ENCODE measurements at regions not wholly inside any gene's neighbourhood (a gene's known extent, or its start where the extent isn't known, plus 50 kb on each side); places are given as distances from the start of the nearest gene placed in this dataset.
"Not testable (repeated sequence)": the region's sequence is repeated elsewhere in the genome, so short reads cannot be mapped to it uniquely, and the experiment has no call there.

DNA sequence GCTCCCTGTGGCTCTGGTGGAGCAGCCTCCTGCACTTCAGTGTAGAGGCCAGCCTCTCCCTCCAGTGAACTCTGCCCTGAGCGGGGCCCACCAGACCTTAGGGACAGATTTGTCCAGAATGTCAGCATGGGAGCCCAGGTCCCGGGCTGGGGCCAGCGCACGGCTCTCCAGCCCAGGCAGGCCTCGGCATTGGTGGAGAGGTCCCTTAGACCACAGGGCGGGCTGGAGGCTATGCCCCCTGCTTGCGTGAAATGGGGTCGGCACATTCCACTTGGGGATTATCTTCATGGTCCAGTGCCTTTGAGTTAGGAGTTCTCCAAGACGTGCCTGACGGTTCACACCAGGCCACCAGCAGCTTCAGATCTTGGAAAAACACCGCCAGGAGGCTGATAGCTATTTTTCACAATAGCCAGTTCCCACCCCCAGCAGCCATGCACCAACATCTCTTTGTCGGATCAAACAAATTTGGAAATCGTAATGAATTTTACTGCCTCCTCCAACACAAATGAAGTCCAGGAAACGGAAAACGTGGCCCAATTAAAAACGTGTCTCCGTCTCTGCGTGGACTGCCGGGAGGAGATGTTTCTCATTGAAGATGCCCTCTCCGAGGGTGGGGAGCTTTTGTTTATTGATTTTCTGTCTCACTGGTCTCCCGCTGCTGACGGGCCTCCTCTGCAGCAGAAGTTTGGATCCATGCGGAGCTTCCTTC, 110.0 kb upstream of the CIBAR2 start:
- DNase-seq, result no peak

DNA sequence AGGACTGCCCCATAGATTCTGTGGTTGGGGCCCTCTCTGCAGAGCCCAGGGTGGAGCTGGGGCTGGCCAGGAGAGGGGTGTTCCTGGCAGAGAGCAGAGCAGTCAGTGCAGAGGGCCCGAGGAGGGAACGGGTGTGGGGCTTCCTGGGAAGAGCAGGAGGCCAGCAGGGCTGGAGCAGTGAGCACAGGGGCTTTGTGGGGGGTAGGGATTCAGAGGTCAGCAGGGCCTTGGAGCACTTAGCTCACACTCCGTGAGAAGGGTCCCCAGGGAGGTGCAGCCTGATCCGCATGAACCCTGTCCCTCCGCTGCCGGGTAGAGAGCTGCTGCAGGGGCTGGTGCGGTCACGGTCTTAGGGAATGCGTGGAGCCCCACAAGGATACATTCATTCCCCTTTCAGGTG, 113.0 kb upstream of the CIBAR2 start:
- DNase-seq, result no peak

DNA sequence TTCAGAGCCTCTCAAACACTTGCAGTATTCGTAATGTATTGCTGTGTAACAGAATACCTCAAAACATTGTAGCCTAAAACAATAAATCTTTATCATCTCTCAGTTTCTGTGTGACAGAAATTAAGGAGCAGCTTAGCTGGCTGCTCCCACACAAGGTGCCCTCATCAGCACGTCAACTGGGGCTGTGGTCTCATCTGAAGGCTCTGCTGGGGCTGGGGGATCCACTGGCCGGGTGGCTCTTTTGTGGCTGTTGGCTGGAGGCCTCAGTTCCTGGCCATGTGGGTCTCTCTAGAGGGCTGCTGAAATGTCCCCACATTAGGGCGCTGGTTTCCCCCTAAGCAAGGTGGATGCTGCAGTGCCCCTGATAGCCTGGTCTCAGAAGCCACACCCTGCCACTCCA, 113.4 kb upstream of the CIBAR2 start:
- no peak for DNase-seq

GRCh38 chr16:85227084-85227945, 115.0 kb upstream of the CIBAR2 start:
- DNase-seq, result no peak

- DNase-seq, result no peak
These were observed 115.9 kb upstream of the CIBAR2 start for GRCh38 chr16:85227946-85228862.

GRCh38 chr16:85228970-85229430, 116.7 kb upstream of the CIBAR2 start:
- no peak for DNase-seq

DNA sequence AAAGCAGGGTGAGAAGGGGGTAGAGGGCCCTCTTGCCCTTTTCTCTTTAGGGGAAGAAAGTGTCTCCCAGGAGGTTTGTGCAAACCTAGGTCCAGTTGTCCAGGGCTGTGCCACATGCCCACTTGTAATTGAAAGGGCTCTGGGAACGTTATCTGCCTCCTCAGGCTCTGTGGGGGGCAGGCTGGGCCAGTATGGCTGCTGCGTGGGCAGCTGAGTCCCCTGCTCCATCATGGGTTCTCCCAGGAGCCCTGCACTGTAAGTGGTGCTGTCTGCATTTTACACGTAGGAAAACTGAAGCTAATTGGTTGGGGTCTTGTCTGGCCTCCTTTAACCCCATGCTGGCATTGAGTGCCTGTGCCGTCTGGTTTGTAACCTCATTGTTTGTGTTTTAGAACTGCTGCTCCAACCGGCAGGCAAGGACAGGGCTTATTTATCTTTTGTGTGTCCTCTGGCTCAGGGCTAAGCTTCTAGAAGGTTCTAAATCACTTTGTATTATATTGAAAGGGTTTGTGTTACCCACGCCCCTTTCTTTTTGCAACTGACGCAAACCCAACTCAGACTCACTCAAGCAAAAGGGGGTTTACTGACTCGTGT, 117.7 kb upstream of the CIBAR2 start:
- no peak for DNase-seq

- not testable (repeated sequence) for DNase-seq
These were observed 118.6 kb upstream of the CIBAR2 start for GRCh38 chr16:85230764-85231383.

- no peak for DNase-seq
These were observed 119.7 kb upstream of the CIBAR2 start for GRCh38 chr16:85231959-85232358.

DNA sequence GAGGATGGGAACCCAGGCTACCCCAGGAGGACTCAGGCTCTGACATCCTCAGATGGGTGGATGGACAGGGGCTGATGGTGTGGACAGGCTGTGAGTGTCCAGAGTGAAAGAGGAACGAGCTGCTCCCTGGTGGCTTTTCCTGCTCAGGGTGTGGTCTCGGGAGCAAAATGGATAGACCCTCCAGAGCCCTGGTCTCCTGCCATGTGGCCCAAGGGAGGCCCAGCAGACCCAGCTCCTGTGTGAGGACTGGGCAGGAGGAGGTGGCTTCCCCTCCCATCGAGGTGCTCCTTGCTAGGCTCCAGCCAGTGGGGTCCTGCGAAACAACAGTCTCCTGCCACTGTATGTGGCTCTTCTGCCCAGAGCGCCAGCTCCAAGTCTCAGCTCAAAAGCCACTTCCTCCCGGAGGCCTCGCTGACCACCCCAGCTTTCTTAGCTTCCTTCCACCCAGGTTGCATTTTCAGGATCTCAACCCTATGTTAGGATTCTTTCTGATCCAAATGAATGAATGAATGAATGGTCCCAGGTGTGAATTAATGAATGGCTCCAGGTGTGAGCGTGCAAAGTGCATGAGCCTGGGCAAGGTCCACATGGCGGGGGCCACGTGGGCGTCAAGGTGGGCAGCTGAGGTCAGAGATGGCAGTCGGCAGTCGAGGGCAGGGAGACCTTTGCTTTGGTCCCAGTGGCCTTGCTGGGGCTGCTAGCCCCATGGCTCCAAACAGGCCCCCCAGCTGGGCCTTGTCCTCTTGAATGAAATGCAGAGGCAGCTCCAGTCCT, 120.3 kb upstream of the CIBAR2 start:
- DNase-seq, result no peak

DNA sequence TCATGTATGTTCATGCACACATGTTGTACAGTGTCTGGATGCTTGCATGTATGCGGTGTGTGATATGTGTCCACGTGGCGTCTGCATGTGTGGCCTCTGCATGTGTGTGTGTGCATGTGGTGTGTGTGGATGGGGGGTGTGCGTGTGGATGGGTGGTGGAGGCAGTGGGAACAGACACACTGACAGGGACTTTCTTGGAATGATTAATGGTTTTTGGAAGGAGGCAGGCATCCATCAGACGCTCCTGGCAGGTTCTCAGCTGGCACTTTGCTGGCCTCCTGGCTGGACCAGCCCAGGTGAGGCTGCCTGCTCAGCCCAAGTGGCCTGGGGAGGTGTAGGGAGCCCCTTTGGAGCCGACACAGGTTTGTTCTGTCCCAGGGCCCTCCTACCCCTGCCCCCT, 121.2 kb upstream of the CIBAR2 start:
- DNase-seq, result no peak

DNA sequence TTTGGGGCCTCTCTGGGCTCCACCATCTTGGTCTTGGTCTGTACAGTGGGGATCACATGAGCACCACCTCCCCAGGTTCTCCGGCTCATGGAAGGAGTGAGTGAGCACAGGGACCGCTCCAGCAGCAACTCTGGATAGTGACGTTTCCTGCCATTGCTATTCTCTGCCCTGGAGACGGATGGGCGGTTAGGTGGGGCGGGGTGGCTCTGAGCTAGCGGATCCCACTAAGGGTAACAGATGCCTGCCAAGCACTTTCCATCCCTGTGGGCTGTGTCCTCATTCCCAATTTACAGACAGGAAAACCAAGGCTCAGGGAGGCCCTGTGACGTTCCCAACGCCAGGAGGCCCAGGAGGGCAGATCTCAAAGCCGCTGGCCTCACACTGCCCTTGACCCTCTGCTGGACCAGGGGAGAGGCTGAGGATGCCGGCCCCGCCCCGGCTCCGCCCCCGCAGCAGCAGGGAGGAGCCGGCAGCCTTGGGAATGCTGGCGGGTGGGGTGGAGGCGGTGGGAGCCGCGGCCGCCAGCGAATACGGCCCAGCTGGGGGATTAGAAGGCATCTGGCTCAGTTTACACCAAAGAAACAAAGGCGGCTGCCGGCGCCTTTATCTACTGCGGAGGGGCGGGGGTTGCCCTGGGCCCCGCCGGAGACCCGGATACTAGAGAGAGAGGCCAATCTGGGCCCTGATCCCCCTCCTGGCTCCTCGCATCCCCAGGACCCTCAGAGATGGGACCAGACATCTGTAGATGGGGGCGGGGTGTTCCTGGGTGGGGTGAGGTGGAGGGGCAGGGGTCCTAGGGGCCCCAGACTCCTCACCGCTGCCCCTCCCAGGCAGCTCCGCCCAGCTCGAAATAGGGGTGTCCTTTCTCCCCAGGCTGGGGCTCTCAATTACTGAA, 122.3 kb upstream of the CIBAR2 start:
- DNase-seq, result no peak

- no peak for DNase-seq
These were observed 123.9 kb upstream of the CIBAR2 start for GRCh38 chr16:85235991-85236817.

GRCh38 chr16:85236818-85237150, 124.5 kb upstream of the CIBAR2 start:
- DNase-seq, result no peak

GRCh38 chr16:85237817-85238216, 125.5 kb upstream of the CIBAR2 start:
- no peak for DNase-seq

DNA sequence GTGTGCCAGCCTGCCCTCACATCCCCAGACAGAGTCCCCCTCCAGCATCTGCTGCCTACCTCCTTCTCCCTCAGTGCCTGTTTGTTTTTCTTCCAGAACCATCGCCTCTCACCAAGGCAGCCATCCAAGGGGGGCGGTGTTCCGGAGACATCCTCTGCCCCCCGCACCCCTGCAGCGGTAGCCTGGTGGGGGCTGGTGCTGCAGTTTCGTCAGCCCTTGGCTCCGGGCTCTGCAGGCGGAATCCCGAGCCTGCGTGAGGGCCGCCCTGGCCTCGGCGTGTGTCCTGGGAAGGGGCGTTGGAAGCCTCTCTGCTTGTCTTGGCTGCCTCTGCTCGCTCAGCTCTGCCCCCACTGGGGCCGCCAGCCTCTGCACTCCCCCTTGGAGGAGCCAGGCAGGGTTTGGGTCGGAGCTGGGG, 126.0 kb upstream of the CIBAR2 start:
- no peak for DNase-seq

- no peak for DNase-seq
These were observed 127.0 kb upstream of the CIBAR2 start for GRCh38 chr16:85239239-85239638.

GRCh38 chr16:85239871-85240270, 127.6 kb upstream of the CIBAR2 start:
- no peak for DNase-seq
